ENCODE measurements at regions not wholly inside any gene's neighbourhood (a gene's known extent, or its start where the extent isn't known, plus 50 kb on each side); places are given as distances from the start of the nearest gene placed in this dataset.

DNA sequence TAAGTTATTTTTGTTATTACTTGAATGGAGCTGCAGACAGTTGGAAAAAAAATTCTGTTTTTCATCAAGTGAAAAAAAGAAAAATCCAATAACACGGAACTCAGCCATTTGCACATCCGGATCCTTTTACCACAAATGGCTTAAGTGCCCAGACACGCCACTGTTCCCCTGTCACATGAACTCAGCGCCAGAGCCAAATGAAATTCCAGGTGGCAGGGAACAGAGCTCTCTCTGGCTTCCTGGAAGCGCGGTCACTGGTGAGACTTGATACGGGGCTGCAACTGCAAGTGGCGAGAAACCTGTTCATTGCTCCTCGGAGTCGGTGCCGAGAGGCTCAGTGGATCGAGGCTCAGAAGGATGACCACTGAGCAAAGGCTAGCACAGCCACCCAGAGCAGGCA, 60.8 kb upstream of the NPTX2 start:
- Mint-ChIP-seq H3K4me3 (no peak overlapping the region), H3K36me3 (ENCODE audit: low read depth) (no peaks in the 10 kb centered on the region), H3K27ac (no peak overlapping the region), H3K27me3 (peaks cover 8% of the 10 kb centered on the region), H3K9me3 (peaks cover 8% of the 10 kb centered on the region), H3K4me1 (ENCODE audit: low read depth) (no peaks in the 10 kb centered on the region)
- no peak for TF ChIP-seq CTCF (IDR thresholded peaks at IDR 0.05)
- intact Hi-C loops (cut with DNase I, micrococcal nuclease) = no loop called here
- DNase-seq (no peak), ATAC-seq (ENCODE audit: poor library complexity) (no peak)
- H3K27me3 ChIP-seq (ENCODE audit: control insufficient read depth in 1 of 2, insufficient read depth in 2 of 2, low read length in 2 of 2) = no peaks in the 10 kb centered on the region
- ChIA-PET POLR2A (no interaction called here), CTCF (no interaction called here)
- no peak overlapping the region for H3K4me3 ChIP-seq (ENCODE audit: low read length)
- no peaks in the 10 kb centered on the region for H3K36me3 ChIP-seq (ENCODE audit: insufficient read depth, low read length)
- peaks cover 16 to 24% of the 10 kb centered on the region in 2 experiments for H3K9me3 ChIP-seq (ENCODE audit: control insufficient read depth in 1 of 2, insufficient read depth in 1 of 2, low read length in 2 of 2)
- no peak overlapping the region for H3K27ac ChIP-seq (ENCODE audit: low read depth in 1 of 2, low read length in 2 of 2)
- H3K4me1 ChIP-seq (ENCODE audit: insufficient read depth, low read length) = no peaks in the 10 kb centered on the region

- Histone ChIP-seq H3K9me3 (ENCODE audit: control insufficient read depth in 1 of 2, insufficient read depth in 1 of 2, low read length in 2 of 2) (peaks cover 16 to 27% of the 10 kb centered on the region in 2 experiments), H3K36me3 (ENCODE audit: insufficient read depth, low read length) (no peaks in the 10 kb centered on the region), H3K27me3 (ENCODE audit: control insufficient read depth in 1 of 2, insufficient read depth in 2 of 2, low read length in 2 of 2) (no peaks in the 10 kb centered on the region), H3K4me1 (ENCODE audit: insufficient read depth, low read length) (no peaks in the 10 kb centered on the region), H3K4me3 (ENCODE audit: low read length) (no peak overlapping the region), H3K27ac (ENCODE audit: low read depth in 1 of 2, low read length in 2 of 2) (no peak overlapping the region)
- Mint-ChIP-seq H3K27me3 (peaks cover 5% of the 10 kb centered on the region), H3K4me1 (ENCODE audit: low read depth) (no peaks in the 10 kb centered on the region), H3K4me3 (no peak overlapping the region), H3K27ac (no peak overlapping the region), H3K9me3 (peaks cover 8% of the 10 kb centered on the region), H3K36me3 (ENCODE audit: low read depth) (no peaks in the 10 kb centered on the region)
- ATAC-seq (ENCODE audit: poor library complexity) (no peak), DNase-seq (no peak)
- TF ChIP-seq CTCF (IDR thresholded peaks at IDR 0.05) = no peak
- POLR2A ChIA-PET = no interaction called here
- CTCF ChIA-PET = no interaction called here
- intact Hi-C loops (cut with DNase I, micrococcal nuclease) = no loop called here
Measured at GRCh38 chr7:98555403-98555802, 61.7 kb upstream of the NPTX2 start.

- Mint-ChIP-seq H3K4me3 (no peak overlapping the region), H3K4me1 (ENCODE audit: low read depth) (no peaks in the 10 kb centered on the region), H3K27ac (no peak overlapping the region), H3K36me3 (ENCODE audit: low read depth) (no peaks in the 10 kb centered on the region), H3K27me3 (no peaks in the 10 kb centered on the region), H3K9me3 (peaks cover 8% of the 10 kb centered on the region)
- no peaks in the 10 kb centered on the region for H3K4me1 ChIP-seq (ENCODE audit: insufficient read depth, low read length)
- CTCF ChIA-PET = no interaction called here
- intact Hi-C loops (cut with DNase I, micrococcal nuclease) = no loop called here
- H3K9me3 ChIP-seq (ENCODE audit: control insufficient read depth in 1 of 2, insufficient read depth in 1 of 2, low read length in 2 of 2) = peaks cover 16 to 32% of the 10 kb centered on the region in 2 experiments
- H3K27me3 ChIP-seq (ENCODE audit: control insufficient read depth in 1 of 2, insufficient read depth in 2 of 2, low read length in 2 of 2) = peaks cover 0 to 3% of the 10 kb centered on the region in 2 experiments
- ATAC-seq (ENCODE audit: poor library complexity) = no peak
- DNase-seq = no peak
- H3K4me3 ChIP-seq (ENCODE audit: low read length) = no peak overlapping the region
- TF ChIP-seq CTCF (IDR thresholded peaks at IDR 0.05) = no peak
- no peak overlapping the region for H3K27ac ChIP-seq (ENCODE audit: low read depth in 1 of 2, low read length in 2 of 2)
- POLR2A ChIA-PET = no interaction called here
- H3K36me3 ChIP-seq (ENCODE audit: insufficient read depth, low read length) = no peaks in the 10 kb centered on the region
Measured at GRCh38 chr7:98553666-98554065, 63.4 kb upstream of the NPTX2 start.
